SHP77 treated with DMSO at 0.1 percent for 48 hours (cell line): ENCODE measurements at regions not wholly inside any gene's neighbourhood (a gene's known extent, or its start where the extent isn't known, plus 50 kb on each side); places are given as distances from the start of the nearest gene placed in this dataset.
A peak's percentile ranks its signal among the peaks of the same experiment; 100 is the strongest.

ENCODE experiments used
- DNase-seq: peaks from one replicate; lab custom pipeline; 2025; lab: John Stamatoyannopoulos, UW

DNA sequence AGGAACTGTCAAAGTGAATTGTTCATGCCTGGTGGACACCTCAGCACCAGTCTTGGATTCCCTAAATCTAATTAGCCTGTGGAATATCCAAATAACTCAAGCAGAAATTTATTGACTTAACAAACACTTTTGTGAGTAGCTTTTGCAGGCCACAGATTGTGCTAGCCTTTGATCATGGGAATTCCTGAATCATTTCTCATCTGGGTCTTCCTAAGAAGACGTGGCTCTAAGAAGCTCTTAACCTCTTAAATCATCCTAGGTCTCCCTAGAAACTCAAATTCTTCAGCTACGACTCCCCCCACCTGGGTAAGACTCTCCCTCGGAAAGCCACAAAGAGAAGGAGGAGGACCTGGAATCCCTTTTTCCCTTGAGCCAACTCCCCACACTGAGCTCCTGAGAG, 53.8 kb upstream of the PSEN2 start:
- no peak for DNase-seq

DNA sequence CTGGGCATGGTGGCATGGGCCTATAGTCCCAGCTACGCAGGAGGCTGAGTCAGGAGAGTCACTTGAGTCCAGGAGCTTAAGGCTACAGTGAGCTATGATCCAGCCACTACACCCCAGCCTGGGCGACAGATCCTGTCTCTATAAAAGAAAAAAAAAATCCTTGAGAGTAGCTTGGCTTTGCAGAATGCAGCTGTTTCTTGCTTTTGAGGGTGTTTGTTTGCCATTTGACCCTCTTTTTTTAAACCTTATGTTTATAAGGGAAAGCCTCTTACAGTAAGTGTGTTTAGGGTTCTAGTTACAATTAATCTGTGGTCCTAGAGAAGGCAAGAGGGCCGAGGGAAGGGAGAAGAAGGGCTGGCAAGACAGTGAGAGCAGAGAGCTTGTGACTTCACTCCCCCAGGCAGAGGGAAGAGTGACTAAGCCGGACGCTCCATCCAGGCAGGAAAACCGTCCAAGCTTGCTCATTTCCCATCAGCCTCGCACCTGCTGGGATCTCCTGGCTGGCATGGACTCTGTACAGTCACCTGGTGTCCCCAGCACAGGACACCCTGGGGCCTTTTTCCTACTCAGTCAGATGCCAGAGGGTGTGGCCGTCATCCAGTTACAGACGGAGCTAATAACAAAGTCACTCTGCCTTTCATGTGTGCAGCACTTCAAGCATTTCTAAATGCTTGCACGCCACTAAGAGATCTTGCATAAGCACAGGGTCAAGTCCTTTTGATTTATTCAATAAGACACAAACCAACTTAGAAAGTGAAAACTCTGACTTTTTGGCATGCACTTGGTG, 55.5 kb upstream of the PSEN2 start:
- peak; percentile 50 for DNase-seq

DNA sequence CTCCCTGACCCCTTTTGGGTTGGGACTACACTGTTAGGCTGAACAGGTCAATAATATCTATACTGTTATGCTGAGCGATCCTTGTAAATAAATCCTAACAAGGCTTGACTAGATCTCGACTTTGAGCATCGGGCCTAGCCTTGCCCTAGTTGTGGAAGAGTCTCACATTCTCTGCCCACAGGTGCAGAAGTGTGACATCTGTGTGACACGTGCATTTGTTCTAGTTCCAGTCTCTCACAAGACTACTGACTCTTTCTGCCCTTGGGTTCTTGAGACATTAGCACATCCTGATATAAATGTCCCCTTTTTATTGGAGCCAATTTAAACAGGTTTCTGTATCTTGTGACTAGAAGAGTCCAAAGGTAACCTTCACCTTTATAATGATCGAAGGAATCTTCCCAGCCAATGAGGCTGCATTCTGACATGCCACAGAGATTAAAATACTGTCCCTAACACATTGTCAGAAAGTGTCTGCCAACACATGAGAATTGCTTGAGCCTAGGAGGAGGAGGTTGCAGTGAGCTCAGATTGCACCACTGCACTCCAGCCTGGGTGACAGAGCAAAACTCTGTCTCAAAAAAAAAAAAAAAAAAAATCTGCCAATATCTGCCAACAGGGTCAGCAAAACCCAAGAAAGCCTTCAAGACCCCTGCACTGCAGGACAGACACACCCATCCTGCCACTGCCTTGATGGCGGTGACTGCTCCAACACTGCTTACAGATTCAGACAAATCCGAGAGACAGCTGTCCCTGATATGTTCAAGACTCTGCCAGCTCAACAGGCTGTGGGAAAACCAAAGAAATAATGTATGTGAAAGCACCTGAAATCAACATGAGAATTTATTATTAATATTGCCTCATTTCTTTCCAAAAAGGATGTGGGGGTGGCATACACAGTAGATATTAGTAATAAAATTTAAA, 56.5 kb upstream of the PSEN2 start:
- no peak for DNase-seq

DNA sequence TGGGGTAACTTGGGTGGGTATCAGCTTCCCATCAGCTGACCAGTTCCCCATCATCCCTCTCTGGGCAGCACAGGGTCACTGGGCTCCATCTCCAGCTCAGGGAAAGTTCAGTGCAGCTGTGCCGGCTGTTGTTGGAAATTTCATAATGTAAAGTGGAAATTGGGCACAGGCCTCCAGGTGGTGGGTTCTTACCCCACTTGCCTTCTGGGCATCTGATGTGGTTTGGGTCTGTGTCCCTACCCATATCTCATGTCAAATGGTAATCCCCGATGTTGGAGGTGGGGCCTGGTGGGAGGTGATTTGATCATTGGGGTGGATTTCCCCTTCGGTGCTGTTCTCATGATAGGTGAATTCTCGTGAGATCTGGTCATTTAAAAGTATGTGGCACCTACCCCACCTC, 59.7 kb upstream of the PSEN2 start:
- DNase-seq, result no peak

DNA sequence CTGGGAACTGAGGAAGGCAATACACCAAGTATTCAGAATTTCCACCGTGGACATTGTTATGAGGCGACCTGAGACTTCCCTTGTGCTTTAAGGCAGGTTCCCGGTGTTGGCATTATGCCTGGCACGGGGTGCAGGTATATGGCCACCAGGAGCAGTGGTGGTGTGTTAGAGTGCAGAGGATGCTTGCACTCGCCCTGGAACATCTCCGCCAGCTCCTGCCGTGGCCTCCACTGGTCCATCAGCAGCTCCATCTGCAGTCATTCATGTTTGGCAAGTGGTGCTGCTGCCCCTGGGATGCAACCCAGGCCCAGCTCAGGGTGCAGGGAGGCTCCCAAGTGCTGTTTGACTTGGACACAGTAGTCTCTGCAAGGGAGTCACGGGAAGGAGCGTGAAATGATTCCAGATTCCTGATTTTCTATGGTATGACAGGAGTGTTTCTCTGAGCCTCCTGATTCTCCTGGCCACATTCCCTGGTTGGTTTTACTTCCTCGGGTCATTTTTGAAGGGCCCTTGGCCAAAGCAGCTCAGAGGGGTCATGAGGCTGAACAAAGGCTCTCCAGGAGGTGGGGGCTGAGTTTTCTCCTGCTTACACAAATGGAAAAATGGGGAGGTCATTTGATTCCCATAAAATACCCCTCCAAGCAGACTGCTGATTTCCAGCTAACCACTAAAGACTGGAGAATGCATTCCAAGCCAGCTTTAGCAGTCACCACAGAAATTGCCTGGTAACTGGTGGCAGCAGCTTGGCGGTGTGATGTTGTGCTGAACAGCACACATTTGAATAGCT, 60.4 kb upstream of the PSEN2 start:
- no peak for DNase-seq

DNA sequence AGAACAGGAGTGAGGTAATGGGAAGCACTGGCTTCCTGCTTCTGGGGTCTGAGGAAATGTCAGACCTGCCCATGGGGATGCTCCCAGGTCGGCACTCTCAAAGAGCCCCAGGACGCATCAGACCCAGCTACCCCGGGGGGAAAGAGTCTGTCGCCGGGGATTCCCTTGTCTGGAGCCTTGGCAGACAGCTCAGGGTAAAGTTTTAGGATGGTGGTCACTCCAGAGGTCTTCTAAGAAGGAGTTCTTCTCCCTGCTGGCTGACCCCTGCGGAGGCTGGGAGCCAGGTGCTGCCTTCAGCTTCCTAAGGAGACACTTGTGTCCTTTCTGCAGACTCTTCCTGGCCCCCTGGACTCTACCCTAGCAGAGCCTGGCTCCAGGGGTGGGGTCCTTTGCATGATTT, 61.9 kb upstream of the PSEN2 start:
- DNase-seq, result no peak

DNA sequence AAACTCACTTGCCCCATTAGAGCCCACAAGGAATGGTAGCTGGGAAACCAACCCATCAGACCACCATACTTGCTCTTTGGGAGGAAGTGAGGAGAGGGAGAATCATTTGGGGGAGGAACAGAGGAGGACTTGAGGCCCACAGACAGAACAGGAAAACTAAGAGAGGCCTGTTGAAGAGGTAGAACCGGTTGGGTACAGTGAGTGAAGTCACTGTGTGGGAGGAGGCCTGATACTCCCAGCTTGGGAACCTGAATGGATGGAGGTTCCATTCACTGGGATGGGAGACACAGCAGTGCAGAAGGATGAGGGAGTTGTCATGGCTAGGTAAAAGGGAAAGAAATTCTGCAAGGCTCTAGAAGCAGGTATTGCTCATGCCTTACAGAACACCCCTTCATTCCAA, 63.4 kb upstream of the PSEN2 start:
- DNase-seq, result no peak

DNA sequence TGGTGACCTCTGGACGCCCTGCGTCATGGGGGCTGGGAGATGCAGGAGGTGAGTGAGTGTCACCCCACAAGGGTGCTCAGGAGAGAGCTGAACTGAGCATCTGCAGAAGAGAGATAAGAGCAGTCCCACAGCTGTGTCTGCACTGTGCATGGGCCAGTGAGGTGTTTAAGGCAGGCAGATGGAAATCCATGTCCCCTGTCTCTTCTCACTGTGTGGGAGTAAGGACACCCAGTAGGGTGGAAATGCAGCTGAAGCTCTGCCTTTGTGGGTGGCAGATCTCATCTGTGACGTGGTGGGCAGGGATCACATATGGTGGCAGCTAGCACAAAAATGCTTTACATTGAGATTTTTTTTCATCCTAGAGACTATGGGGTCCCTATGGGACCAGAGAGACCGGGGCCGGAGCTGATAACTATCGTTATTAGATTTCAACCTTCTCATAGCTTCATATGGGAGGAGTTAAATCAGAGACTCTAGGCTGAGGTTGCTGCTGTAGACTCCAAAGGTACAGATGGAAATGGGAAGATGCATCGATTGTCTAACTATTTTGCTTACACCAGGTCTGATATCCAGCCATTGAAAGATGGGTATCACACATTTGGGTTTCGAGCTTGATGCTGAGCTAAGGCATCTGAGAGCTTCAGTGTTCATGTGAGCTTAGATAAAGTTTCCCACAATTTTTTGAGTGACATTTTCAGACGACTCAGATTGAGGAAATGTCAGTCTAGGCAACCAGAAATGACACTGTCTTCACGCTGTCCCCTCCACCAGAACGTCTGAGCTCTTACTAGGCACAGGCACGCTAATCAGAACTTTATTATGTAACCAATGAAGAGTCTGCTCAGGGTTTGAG, 65.3 kb upstream of the PSEN2 start:
- DNase-seq, result no peak

DNA sequence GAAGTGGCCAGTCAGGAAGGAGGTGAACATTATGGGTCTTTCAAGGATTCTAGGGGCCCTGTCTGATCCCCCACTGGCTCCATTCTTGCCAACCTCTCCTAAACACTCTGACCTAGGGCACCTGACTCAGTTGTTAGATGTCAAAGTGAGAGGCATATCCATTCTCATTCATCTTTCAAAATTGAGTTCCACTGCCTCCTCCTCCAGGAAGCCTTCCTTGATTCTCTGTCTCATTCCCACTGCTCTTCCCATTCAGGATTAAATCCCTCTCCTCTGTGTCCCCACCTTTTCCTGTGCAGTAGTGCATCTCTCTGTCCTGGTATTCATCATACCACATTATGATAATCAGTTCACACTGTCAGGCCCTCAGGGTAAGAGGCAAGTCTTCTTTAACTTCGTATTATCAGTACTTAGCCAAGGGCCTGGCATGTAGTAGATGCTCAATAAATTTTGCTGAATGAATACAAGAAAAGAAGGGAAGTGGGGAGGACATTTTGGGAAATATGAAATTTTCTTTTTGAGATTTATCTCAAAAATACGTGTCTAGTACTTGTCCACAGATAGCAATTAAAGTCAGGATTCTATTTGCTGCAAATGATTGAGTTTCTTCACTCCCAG, 61.8 kb upstream of the ITPKB start:
- DNase-seq, result no peak

DNA sequence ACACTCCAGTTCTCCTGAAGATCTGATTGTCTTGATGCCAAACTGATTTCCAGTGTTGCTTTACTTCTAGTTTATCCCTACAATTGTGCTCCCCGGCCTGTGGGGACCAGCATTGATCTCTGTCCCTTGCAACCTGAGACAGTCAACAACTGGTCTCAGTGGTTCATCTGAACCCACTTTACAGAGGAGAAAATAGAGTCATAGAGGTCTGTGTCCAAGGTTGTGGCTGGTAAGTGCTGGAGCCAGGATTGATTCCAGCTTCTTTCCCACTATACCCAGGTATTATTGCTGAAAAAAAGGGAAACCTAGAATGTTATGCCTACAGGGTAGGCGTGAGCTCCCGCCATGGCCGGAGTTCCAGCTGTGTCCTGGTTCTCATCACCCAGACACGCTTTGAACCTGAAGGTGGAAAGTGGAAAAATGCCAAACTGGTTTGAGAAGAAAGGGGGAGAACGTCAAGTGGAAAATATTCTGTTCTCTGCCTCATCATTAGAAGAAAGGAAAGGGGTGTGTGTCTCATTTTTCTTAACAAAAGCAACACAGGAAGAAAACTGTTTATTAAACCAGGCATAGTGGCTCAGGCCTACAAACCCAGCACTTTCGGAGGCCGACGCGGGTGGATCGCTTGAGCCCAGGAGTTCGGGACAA, 60.7 kb upstream of the ITPKB start:
- no peak for DNase-seq

DNA sequence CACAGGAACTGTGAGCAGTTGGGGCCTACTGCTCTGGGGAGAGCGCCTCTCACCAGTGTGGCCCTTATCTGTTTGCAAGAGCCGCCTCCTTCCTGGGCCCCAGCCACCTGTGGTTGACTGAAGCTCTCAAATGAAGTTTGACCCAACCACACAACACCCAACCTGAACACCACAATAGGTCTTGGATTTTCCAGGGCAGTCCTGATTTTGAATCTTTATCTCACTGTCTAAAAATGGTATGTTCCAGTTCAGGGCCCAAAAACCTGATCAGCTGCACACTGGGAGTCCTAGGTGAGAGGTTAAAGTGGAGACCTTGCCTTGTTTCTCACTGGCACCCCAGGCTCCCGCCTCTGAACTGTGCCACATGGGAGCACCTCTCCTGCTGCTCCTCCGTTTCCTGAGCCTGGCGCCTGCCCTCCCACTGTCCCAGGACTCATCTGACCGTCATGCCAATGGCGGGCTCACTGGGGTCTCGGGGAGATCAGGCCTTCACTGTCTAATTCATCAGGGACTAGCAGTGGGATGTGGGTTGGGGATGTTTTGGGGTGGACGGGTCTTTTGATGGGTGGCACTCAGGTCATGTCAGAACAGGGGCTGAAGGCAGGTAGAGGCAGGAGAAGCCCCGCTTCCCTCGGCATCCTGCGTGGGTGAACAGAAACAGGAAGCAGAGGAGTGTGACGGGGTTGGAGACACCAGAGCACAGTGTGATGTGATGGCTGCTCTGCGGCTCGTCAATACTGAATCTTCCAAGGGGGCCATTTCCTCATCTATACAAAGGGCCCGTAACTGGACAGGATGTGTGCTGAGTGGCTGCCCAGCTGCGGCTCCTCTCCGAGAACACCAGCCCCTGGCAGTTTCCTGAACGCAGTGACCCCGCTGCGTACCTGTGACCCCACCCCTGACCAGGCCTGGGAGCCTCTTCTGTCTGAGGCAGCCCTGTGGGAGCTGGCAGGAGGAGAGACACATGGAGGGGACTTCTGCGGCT, 59.6 kb upstream of the ITPKB start:
- DNase-seq, result no peak

DNA sequence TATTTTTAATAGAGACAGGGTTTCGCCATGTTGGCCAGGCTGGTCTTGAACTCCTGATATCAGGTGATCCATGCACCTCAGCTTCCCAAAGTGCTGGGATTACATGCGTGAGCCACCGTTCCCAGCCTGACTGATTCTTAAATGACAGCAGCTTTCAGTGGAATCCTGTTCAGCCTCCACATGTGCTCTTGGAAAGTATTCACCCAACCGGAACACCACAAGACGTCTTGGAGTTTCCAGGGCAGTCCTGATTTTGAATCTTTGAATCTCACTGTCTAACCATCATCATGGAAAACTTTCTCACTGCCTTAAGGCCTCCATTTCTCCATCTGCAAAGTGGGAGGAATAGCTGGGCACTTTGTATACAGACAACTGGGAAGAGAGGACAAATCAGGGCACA, 58.1 kb upstream of the ITPKB start:
- DNase-seq, result no peak

DNA sequence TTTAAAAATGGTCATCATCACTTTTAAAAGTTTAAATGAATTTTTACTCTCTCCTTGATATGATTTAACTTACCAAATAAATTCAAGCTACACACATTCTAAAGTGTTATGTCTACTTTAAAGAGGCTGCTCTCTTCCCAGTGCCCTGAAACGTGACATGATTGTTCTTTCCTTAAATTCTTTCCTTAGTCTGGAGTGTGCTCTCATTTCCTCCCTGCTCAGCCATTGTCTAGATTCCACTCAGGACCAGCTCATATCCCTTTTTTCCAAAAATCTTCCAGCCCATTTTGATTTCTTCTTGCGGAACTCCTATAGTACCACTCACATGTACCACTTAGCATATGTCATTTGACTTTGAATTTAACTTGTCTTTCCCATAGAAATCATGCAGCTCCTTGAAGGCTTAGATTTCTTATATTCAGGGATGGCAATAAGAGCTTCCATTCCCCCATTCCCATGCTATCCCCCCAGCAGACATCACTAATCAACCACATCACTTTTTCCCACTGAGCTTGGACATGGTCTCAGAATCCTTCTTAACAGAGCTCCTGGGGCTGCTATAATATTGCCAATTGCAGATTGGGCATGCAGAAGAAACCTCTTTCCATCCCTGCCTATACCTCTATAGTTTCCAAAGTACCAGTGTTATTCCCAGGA, 54.7 kb upstream of the ITPKB start:
- DNase-seq, result no peak

DNA sequence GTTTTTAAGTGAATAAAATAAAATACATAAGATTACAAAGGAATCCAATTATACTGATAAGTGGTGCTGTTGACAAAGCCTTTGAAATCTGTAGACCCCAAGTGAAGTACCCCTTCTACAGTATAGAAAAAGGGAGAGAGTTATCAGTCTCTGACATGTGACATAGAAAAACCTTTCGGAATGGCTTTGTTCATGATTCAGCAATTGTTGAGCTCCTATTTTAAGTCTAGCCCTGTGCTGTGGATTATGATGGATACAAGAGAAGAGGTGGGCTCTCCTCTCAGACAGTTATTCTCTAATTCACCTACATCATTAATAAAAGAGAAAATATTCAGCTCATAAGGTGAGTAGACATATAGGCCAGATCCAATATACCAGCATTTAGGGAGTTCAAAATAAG, 53.3 kb upstream of the ITPKB start:
- no peak for DNase-seq

DNA sequence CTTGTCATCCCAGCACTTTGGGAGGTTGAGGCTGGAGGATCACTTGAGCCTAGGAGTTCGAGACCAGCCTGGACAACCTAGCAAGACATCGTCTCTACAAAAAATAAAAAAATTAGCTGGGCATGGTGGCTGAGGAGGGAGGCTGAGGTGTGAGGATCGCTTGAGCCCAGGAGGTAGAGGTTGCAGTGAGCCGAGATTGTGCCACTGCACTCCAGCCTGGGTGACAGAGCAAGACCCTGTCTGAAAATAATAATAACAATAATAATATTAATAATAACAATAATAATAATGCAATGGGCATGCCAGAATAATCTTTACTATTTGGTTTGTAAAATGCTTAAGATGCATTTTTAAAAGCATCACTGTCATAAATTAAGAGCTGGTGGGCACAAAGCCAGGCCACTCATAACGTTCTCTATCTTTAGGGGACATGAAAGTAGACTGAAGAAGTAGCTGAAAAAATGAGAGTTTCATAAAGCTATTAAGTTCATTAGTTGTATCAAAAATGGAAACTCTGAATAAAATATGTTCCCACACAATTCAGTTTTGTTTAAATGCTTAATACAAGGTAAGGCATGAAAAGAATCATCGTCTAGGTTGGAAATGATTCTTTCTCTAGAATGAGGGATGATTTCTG, 51.6 kb upstream of the ITPKB start:
- DNase-seq, result no peak

DNA sequence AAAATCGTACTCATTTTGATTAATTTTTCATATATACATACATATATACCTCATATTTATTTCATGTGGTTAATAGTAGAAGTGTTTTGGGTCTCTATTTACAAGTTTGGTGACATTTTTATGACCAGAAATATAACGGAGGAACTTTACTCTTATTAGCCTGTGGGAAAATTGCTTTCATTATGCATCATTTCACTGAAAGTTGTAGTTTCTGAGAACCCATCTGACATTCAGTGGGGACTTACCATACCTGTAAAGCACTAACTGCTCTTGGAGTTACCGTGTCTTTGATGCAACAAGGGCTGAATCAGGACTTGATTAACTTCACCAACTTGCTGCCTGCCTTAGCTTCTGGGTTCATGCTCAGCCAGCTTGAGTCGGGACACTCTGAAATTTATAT, 49.9 kb upstream of the ITPKB start:
- no peak for DNase-seq
